HepG2 (cell line): ENCODE measurements at regions not wholly inside any gene's neighbourhood (a gene's known extent, or its start where the extent isn't known, plus 50 kb on each side); places are given as distances from the start of the nearest gene placed in this dataset.

ENCODE experiments used
- ATAC-seq: fragments of 200-7000 bp; cut with Tn5 transposase; 3 replicates; pipeline ENCODE4 v1.9.1; 2020; ENCODE audit warnings: mild to moderate bottlenecking, moderate library complexity
- BruUV-seq: library from RNA; stranded (reverse); fragments of 400-500 nt; replicated peaks from 2 replicates; lab custom pipeline; 2021; lab: Mats Ljungman, UMichigan
- CTCF ChIA-PET: fragments of 300-600 bp; formaldehyde crosslinking; extraction: SDS; loops from one replicate; lab custom pipeline; 2021; ENCODE audit warnings: low total read pairs, inconsistent platforms, low intra/inter-chr PET ratio; lab: Yijun Ruan, JAX
- POLR2A ChIA-PET: fragments of 350-600 bp; sonication (Branson Sonifier 250); formaldehyde crosslinking; loops from one replicate; lab custom pipeline; 2020; ENCODE audit warnings: antibody characterized with exemption, inconsistent platforms; lab: Yijun Ruan, JAX
- DNase-seq: peaks from one replicate; pipeline ENCODE4 v3.0.0-alpha.2; 2015; ENCODE audit warnings: low spot score
- FAIRE-seq: peaks from 3 replicates; lab custom pipeline; 2011; peaks lifted over from hg19 to GRCh38; lab: Jason Lieb, UNC
- H2AFZ ChIP-seq: one replicate; pipeline ENCODE4 v1.6.1; 2011; ENCODE audit warnings: low read length, inconsistent platforms
- H3K27ac ChIP-seq: fragments of 300-600 bp; 3 replicates; pipeline ENCODE4 v1.8.0; 2011; ENCODE audit warnings: mixed run types, mild to moderate bottlenecking, mixed read lengths, low read length, inconsistent platforms; ENCODE audit not compliant: insufficient read depth; ENCODE audit errors: extremely low read length
- H3K27me3 ChIP-seq, 2 experiments: fragments of 200-600 bp in 1 of 2; 2 replicates in 1 of 2; 3 replicates in 1 of 2; pipeline versions ENCODE4 v1.6.0 to v1.8.0; 2011; ENCODE audit warnings: low read length in 2 of 2, mild to moderate bottlenecking in 2 of 2, moderate library complexity in 2 of 2, inconsistent platforms in 1 of 2; ENCODE audit not compliant: insufficient read depth in 2 of 2, control insufficient read depth in 1 of 2
- H3K36me3 ChIP-seq, 2 experiments: fragments of 200-600 bp in 1 of 2; replicated peaks in 1 of 2; 2 replicates in 1 of 2; 3 replicates in 1 of 2; pipeline versions ENCODE4 v1.5.1 to v1.8.0; 2011; ENCODE audit warnings: low read length in 2 of 2, inconsistent platforms in 1 of 2; ENCODE audit not compliant: insufficient read depth in 2 of 2, control insufficient read depth in 1 of 2
- H3K4me1 ChIP-seq: 2 replicates; pipeline ENCODE4 v1.5.1; 2012; ENCODE audit warnings: low read length, inconsistent platforms; ENCODE audit not compliant: insufficient read depth
- H3K4me2 ChIP-seq: 2 replicates; pipeline ENCODE4 v1.6.0; 2011; ENCODE audit warnings: low read depth, low read length, inconsistent platforms
- H3K4me3 ChIP-seq, 3 experiments: fragments of 200-600 bp in 1 of 3; sonication (generic), shearing (Covaris generic) in 1 of 3; replicated peaks in 1 of 3; 2 replicates each; pipeline ENCODE4 v1.5.1; 2011 to 2016; ENCODE audit warnings: low read length in 3 of 3, inconsistent platforms in 2 of 3, low read depth in 2 of 3, mild to moderate bottlenecking in 2 of 3, control low read depth in 1 of 3, mixed read lengths in 1 of 3; ENCODE audit not compliant: insufficient read depth in 1 of 3
- H3K79me2 ChIP-seq: one replicate; pipeline ENCODE4 v1.6.1; 2011; ENCODE audit warnings: low read length, inconsistent platforms; ENCODE audit not compliant: insufficient read depth
- H3K9ac ChIP-seq: 2 replicates; pipeline ENCODE4 v1.6.0; 2011; ENCODE audit warnings: mild to moderate bottlenecking, low read depth, low read length, inconsistent platforms; ENCODE audit not compliant: insufficient read depth
- H3K9me3 ChIP-seq: 2 replicates; pipeline ENCODE4 v1.5.1; 2012; ENCODE audit warnings: mild to moderate bottlenecking, low read length
- H4K20me1 ChIP-seq: 2 replicates; pipeline ENCODE4 v1.6.0; 2011; ENCODE audit warnings: inconsistent platforms, mild to moderate bottlenecking, low read length, moderate library complexity; ENCODE audit not compliant: insufficient read depth
- HNF4A ChIP-seq: sonication (generic); formaldehyde crosslinking; IDR thresholded peaks from 2 replicates; pipeline ENCODE4 v1.4.0; 2020; ENCODE audit warnings: missing genetic modification reagents
- MAFK ChIP-seq, 2 experiments: IDR thresholded peaks in 1 of 2; conservative IDR thresholded peaks in 1 of 2; 2 replicates each; pipeline ENCODE4 v1.6.1; 2011; ENCODE audit warnings: improper control_type of control experiment in 2 of 2, low read length in 2 of 2
- TCF7L2 ChIP-seq: IDR thresholded peaks from 2 replicates; pipeline ENCODE4 v1.6.1; 2011; ENCODE audit warnings: mild to moderate bottlenecking, low read depth, low read length, moderate library complexity
- ZNF431 ChIP-seq: sonication (generic); formaldehyde crosslinking; IDR thresholded peaks from 2 replicates; pipeline ENCODE4 v1.9.0; 2022; ENCODE audit warnings: missing genetic modification reagents, low read depth, mild to moderate bottlenecking, borderline replicate concordance
- ZNF598 ChIP-seq: sonication (generic); formaldehyde crosslinking; IDR thresholded peaks from 2 replicates; pipeline ENCODE4 v1.5.1; 2020; ENCODE audit warnings: mild to moderate bottlenecking, missing genetic modification reagents, borderline replicate concordance
- ZNF878 ChIP-seq: sonication (generic); formaldehyde crosslinking; IDR thresholded peaks from 2 replicates; pipeline ENCODE4 v1.8.1; 2023; ENCODE audit warnings: mild to moderate bottlenecking, missing genetic modification reagents, moderate library complexity
- ZSCAN25 ChIP-seq: sonication (generic); formaldehyde crosslinking; IDR thresholded peaks from 2 replicates; pipeline ENCODE4 v1.8.0; 2022; ENCODE audit warnings: mild to moderate bottlenecking, missing genetic modification reagents
- WGBS: methylation state at CpG from one replicate; pipeline ENCODE4 v1.1.6; 2017; ENCODE audit warnings: low lambda C conversion rate; 5-methylcytosine and 5-hydroxymethylcytosine counted together
- in situ Hi-C: cut with HindIII; loops from 2 replicates; pipeline ENCODE4 v1.10.0; 2017; ENCODE audit warnings: low pct_unique_long_range_greater_than_20kb; ENCODE audit not compliant: extremely low pct_ligation_motif_present
- intact Hi-C: fragments of 100-400 bp; cut with micrococcal nuclease; formaldehyde crosslinking; loops from one replicate; pipeline ENCODE4 v1.10.0; 2022; ENCODE audit not compliant: unreplicated experiment
- TF ChIP-seq, protein P1 (sequence below): sonication (generic); formaldehyde crosslinking; conservative IDR thresholded peaks from 2 replicates; pipeline ENCODE4 v1.4.0; 2020; ENCODE audit warnings: mild to moderate bottlenecking, missing genetic modification reagents, moderate library complexity
- TF ChIP-seq, protein P2 (sequence below): sonication (generic); formaldehyde crosslinking; IDR thresholded peaks from 2 replicates; pipeline ENCODE4 v1.8.1; 2023; ENCODE audit warnings: mild to moderate bottlenecking, moderate library complexity, missing genetic modification reagents

DNA sequence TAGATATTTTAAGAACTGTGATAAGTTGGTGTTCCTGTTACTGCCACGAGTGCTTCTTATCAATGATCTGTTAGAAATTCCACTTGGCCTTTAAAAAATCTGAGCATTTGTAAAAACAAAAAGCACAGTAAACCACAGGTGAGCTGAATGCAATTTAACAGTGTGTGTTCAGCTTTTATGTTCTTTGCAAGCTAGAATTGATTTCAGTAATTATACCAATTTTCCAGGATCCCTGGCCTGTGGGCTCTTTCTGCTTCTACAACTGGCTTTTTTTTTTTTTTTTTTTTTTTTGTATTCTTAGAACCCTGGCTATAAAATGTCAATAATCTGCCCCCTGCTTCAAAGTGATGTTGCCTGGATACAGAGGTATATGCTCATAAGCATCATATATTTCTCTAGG, 548.5 kb upstream of the SLC8A1 start (continued):
- TF ChIP-seq ZNF878 (no peak), TCF7L2 (no peak)
- TF ChIP-seq, protein P1, sequence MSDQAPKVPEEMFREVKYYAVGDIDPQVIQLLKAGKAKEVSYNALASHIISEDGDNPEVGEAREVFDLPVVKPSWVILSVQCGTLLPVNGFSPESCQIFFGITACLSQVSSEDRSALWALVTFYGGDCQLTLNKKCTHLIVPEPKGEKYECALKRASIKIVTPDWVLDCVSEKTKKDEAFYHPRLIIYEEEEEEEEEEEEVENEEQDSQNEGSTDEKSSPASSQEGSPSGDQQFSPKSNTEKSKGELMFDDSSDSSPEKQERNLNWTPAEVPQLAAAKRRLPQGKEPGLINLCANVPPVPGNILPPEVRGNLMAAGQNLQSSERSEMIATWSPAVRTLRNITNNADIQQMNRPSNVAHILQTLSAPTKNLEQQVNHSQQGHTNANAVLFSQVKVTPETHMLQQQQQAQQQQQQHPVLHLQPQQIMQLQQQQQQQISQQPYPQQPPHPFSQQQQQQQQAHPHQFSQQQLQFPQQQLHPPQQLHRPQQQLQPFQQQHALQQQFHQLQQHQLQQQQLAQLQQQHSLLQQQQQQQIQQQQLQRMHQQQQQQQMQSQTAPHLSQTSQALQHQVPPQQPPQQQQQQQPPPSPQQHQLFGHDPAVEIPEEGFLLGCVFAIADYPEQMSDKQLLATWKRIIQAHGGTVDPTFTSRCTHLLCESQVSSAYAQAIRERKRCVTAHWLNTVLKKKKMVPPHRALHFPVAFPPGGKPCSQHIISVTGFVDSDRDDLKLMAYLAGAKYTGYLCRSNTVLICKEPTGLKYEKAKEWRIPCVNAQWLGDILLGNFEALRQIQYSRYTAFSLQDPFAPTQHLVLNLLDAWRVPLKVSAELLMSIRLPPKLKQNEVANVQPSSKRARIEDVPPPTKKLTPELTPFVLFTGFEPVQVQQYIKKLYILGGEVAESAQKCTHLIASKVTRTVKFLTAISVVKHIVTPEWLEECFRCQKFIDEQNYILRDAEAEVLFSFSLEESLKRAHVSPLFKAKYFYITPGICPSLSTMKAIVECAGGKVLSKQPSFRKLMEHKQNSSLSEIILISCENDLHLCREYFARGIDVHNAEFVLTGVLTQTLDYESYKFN, result no peak
- TF ChIP-seq, protein P2, sequence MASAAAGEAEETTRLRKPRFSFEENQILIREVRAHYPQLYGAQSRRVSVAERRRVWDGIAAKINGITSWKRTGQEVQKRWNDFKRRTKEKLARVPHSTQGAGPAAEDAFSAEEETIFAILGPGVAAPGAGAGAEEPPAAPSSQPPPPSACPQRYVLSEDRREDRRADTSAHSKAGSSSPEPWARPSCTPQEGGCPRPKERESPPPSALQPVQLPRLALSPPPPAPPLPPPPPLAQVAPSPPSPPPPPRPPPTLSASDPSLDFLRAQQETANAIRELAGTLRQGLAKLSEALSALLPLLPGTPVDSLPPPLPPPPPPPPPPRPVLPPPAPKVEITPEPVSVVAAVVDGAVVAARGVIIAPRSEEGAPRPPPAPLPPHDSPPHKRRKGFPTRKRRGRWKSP, result no peak

DNA sequence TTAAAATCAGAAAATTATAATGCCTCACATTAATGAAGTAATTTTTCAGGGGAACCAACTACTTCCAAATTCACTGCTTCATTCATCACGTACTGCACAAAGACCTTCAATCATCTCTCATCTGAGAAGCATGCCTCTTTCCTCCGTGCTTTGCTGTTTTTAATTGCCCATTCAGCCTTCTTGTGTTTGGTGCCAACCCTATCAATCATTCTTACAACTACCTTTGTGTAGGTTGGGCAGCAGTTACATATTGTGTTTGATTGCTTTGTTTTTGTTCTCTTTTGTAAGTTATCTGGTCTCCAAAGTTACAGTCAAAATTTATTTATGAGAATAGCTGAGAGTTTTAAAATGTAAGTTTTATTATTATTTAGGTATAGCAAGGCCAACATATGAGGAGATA, 549.0 kb upstream of the SLC8A1 start:
- WGBS, result 1% methylated on average over 2 of the region's 2 CpGs
- no TSS peak for BruUV-seq

More for the DNA sequence above, 549.0 kb upstream of the SLC8A1 start:
- Histone ChIP-seq H3K9me3 (no peaks in the 10 kb centered on the region), H4K20me1 (no peaks in the 10 kb centered on the region), H3K36me3 (no peaks in the 10 kb centered on the region), H3K4me3 (no peak overlapping the region), H3K9ac (no peak overlapping the region), H2AFZ (no peak overlapping the region), H3K4me1 (peaks cover 7% of the 10 kb centered on the region; the same call in 1 of the 2 replicates), H3K79me2 (no peaks in the 10 kb centered on the region), H3K27me3 (no peaks in the 10 kb centered on the region), H3K4me2 (no peak overlapping the region), H3K27ac (no peak overlapping the region)
- ATAC-seq (no peak), DNase-seq (no peak), FAIRE-seq (no peak)
- TF ChIP-seq ZNF598 (CRISPR knock-in tag), result no peak
- no peak for TF ChIP-seq HNF4A
- no peak for TF ChIP-seq ZSCAN25 (CRISPR knock-in tag)
- no peak for TF ChIP-seq ZNF431 (CRISPR knock-in tag)
- no peak for TF ChIP-seq MAFK (conservative IDR thresholded peaks at IDR 0.05 in 1 of 2, IDR thresholded peaks at IDR 0.05 in 1 of 2; ENCODE audit: low read length in 2 of 2)
- intact Hi-C loops (no loop called here), in situ Hi-C loops (no loop called here)
- POLR2A ChIA-PET, result no interaction called here
- CTCF ChIA-PET, result no interaction called here
